HG03575 (cell line): ENCODE measurements at regions not wholly inside any gene's neighbourhood (a gene's known extent, or its start where the extent isn't known, plus 50 kb on each side); places are given as distances from the start of the nearest gene placed in this dataset.
"Not testable (repeated sequence)": the region's sequence is repeated elsewhere in the genome, so short reads cannot be mapped to it uniquely, and the experiment has no call there.

Experiments
- ATAC-seq: cut with Tn5 transposase; IDR thresholded peaks from one replicate; pipeline ENCODE4 v1.9.1; 2021; ENCODE audit not compliant: unreplicated experiment, insufficient number of reproducible peaks, low FRiP score; ENCODE audit errors: extremely low read depth

DNA sequence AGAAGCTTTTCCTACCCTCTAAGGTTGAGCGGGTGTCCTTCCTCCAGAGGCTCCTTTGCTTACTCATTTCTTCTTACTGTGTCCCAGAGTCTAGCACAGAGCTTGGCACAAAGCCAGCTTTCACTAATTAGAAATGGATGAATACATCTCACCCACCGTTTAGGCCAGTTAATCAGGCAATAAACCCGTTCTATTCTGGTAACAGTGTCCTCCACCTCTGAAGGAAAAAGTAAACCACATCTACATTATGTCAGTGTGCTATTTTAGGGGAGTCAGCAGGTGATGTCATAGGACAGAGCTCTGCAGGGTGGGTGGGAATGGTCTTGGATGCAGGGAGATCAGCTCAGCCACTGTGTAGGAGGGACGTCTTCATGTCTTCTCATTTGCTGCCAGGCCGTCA lies 109.2 kb downstream of the OSTF1 start:
- no peak for ATAC-seq

- no peak for ATAC-seq
Measured at GRCh38 chr9:75198436-75198835, 110.1 kb downstream of the OSTF1 start.

GRCh38 chr9:75200892-75201470 lies 112.7 kb downstream of the OSTF1 start:
- ATAC-seq = peak; percentile 68

- no peak for ATAC-seq
Measured at GRCh38 chr9:75201480-75202209, 113.3 kb downstream of the OSTF1 start.

DNA sequence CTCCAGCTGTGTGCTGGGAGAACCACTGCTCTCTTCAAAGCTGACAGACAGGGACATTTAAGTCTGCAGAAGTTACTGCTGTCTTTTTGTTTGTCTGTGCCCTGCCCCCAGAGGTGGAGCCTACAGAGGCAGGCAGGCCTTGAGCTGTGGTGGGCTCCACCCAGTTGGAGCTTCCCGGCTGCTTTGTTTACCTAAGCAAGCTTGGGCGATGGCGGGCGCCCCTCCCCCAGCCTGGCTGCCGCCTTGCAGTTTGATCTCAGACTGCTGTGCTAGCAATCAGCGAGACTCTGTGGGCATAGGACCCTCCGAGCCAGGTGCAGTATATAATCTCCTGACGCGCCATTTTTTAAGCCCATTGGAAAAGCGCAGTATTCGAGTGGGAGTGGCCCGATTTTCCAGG lies 119.7 kb downstream of the OSTF1 start:
- not testable (repeated sequence) for ATAC-seq

- ATAC-seq = no peak
Measured at GRCh38 chr9:75210215-75210614, 121.9 kb downstream of the OSTF1 start.

- no peak for ATAC-seq
Measured at GRCh38 chr9:75213765-75214164, 125.5 kb downstream of the OSTF1 start.

DNA sequence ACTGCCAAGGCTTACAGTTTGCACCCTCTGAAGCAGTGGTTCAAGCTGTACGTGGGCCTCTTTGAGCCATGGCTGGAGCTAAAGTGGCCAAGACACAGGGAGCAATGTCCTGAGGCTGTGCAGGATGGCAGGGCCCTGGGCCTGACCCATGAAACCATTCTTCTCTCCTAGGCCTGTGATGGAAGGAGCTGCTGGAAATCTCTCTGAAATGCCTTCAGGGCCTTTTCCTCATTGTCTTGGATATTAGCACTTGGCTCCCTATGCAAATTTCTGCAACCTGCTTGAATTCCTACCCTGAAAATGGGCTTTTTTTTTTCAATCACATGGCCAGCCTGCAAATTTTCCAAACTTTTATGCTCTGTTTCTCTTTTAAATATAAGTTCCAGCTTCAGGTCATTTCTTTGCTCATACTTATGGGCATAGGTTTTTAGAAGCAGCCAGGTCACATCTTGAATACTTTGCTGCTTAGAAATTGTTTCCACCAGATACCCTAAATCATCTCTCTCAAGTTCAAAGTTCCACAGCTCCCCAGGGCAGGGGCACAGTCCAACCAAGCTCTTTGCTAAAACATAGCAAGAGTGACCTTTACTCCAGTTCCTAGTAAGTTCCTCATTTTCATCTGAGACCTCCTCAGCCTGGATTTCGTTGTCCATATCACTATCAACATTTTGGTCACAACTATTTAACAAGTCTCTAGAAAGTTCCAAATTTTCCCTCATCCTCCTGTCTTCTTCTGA lies 138.3 kb downstream of the OSTF1 start:
- ATAC-seq = no peak

DNA sequence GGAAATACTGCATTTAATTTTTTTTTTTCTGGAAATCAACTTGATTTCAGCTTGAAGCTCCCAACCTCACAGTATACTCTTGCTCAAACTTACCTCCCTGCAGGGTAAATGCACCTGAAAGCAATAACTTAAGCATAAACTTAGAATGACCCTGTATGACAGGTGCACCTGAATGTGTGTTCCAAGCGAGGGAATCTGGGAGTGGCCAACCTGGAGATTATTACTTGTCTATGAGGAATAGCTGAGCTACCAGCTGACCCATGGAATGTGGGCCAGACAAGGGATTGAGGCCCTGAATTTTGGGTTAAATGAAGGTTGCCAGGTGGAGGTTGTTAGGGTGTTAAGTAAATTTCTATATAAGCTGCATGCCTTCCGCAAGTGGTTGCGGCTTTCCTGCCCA lies 140.6 kb downstream of the OSTF1 start:
- no peak for ATAC-seq

DNA sequence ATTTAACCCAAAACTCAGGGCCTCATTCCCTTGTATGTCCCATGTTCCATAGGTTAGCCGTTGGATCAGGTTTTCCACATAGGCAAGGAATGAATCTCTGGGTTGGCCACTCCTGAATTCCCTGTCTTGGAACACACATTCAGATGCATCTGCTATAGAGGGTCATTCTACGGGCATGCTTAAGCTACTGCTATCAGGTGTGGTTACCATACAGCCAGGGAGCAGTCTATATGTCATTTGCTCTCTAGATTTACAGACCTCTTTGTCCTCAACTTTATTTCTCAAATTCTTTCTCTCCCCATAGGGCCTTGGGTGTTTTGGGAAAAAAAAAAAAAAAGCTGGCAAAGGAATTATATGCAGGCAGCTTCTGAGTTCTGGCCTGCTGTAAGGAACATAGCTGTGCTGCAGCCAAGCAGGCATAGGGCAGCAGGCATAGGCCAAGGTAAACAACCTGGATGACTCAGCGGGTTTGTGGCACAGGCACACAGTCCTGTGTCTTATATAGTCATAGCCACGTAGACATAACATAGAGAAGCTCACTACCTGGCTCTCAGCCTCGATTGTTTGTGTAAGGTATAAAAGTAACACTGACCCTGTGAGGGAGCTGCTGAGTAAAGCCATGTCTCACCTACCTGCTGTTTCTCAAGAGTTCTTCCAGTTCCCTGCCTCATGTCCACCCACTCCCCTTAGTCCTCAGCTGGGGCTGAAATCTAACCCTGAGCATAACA lies 141.5 kb downstream of the OSTF1 start:
- ATAC-seq = no peak

DNA sequence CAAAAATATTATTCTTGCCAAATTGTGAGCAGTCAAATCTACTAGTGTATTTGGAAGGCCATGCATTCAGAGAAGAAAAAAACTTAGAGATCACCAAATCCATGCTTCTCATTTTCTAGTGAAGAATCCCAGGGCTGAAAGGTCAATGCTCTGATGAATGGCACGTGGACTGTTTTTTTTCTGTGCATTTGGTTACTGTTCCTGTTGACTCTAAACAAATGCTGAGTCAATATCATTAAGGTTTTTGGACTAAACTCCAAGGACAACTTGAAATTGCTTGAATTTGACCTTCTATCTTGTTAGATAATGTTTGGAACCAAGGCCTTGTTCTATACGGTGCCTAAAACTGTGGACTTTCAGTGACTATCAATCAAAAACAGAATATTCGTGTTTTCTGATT lies 142.2 kb downstream of the OSTF1 start:
- ATAC-seq = no peak

- ATAC-seq = no peak
Measured at GRCh38 chr9:75231167-75231566, 142.9 kb downstream of the OSTF1 start.

DNA sequence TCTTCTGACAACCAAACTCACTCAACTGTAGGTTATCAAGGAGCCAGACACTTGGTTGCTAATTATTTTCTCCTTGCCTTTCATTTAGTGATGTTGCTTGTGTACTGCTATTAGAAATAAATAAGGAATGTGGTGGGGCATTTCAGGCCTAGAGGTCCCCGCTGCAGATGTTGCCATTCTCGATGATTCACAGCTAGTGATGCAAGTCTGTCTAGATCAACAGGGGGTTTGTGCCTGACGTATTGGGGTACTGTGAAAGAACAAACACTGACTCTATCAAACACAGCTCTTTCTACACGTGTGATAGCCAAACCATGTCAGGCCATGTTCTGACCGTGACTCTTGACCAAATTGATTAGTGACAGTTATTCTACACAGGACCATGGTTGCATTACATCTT lies 144.7 kb downstream of the OSTF1 start:
- no peak for ATAC-seq

- ATAC-seq = no peak
Measured at GRCh38 chr9:75235632-75236031, 147.3 kb downstream of the OSTF1 start.

DNA sequence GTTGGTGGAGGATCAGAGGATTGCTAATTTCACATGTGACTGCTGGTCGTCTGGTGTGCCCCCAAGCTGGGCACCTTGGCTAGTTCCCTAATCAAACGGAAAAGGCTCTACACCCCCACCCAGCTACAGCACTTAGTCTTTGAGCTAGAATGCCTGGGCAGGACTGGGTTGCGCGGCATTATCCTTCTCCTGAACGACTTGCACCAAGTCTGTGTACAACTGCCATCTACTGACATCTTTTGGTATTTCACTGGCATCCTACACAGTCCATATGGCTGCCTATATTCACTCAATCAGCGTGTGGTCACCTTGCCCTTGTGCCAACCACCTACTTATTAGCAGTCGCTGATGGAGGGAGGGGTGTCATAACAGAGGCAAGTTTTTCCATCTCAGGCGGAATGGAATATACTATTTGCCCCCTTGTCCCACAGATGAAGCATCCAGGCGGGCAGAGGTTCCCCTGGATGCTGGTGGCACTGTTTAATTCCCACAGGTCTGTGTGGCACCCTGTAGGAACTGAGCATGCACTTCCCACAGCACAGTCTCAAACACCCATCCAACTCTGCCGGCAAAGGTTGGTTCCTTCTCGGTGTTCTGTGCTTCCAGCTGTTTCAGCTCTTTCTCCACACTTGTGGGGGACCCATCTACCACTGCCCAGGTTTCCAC lies 150.1 kb downstream of the OSTF1 start:
- ATAC-seq = peak; percentile 61

GRCh38 chr9:75239176-75239575 lies 150.9 kb downstream of the OSTF1 start:
- ATAC-seq = no peak

- ATAC-seq = no peak
Measured at GRCh38 chr9:75242426-75242825, 154.1 kb downstream of the OSTF1 start.

DNA sequence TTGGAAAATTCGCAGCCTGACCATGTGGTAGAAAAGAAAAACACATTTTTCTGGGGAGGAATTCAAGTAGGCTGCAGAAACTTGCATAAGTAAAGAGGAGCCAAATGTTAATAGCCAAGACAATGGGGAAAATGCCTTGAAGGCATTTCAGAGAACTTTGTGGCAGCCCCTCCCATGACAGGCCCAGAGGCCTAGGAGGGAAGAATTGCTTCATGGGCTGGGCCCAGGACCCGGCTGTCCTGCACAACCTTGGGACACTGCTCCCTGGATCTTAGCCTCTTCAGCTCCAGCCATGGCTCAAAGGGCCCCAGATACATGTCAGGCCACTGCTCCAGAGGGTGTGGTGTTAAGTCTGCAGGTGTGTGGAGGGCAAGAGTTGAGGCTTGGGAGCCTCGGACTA lies 158.6 kb downstream of the OSTF1 start:
- ATAC-seq = no peak

DNA sequence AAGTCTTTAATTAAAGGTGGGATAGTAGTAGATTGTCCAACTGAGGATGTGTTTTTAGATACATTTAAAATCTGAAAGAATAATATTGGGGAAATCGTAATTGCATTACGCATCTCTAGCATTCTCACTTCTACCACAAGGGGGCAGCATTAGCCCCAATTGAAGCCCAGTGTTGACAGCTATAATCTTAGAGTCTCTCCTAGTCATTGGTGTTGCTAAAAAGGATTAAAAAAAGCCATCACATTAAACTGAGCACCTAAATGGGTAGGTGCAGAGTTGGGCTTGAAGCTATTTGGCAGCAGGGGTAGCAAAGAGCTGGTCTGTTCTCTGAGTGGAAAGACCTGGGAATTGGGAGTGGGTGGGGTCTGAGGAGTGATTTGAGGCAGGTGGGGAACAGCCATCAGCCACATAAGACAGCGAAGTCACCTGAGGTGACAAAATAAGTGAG lies 177.2 kb downstream of the OSTF1 start:
- ATAC-seq = no peak
